ENCODE measurements at regions not wholly inside any gene's neighbourhood (a gene's known extent, or its start where the extent isn't known, plus 50 kb on each side); places are given as distances from the start of the nearest gene placed in this dataset.

DNA sequence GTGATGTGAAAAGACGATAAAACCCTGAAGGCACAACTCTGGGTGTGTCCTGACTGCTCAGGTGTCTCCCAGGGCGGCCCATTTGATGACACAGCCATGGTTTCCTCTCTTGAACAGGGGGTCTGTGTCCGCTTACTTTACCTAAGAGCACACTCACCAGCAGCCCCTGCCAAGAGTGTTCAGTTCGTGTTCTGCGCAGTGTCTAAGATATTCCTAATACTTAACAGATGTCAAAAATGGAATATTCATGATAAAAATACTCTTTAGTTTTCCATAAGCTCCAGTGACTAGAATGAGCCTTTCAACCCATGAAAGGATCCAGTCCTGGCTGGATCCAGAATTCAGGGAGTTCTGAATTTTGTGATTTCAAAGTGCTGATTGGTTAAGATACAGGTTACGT is 492.4 kb downstream of the TNS3 start:
- no peak for TF ChIP-seq EZH2 (IDR thresholded peaks at IDR 0.05; ENCODE audit: low read depth, unreplicated experiment)
- TF ChIP-seq ZNF331 (CRISPR knock-in tag; IDR thresholded peaks at IDR 0.05; ENCODE audit: low read depth), result no peak
- TF ChIP-seq ETS1 (IDR thresholded peaks at IDR 0.05), result no peak
- TF ChIP-seq STAT1 (IDR thresholded peaks at IDR 0.05; ENCODE audit: unreplicated experiment), result no peak
- TF ChIP-seq EZH2phosphoT487 (IDR thresholded peaks at IDR 0.05; ENCODE audit: unreplicated experiment), result no peak
- no peak for TF ChIP-seq ZNF462 (CRISPR knock-in tag; IDR thresholded peaks at IDR 0.05)
- no peak for TF ChIP-seq POLR2AphosphoS5 (IDR thresholded peaks at IDR 0.05; ENCODE audit: low read depth)
- TF ChIP-seq CREB1 (CRISPR knock-in tag; IDR thresholded peaks at IDR 0.05; ENCODE audit: low read depth), result no peak
- no peak for TF ChIP-seq REST (IDR thresholded peaks at IDR 0.05; ENCODE audit: unreplicated experiment)
- no peak for TF ChIP-seq NANOG (IDR thresholded peaks at IDR 0.05; ENCODE audit: borderline replicate concordance)
- no peak for TF ChIP-seq ZNF114 (CRISPR knock-in tag; IDR thresholded peaks at IDR 0.05)
- no peak for TF ChIP-seq CTCF (conservative IDR thresholded peaks at IDR 0.05; ENCODE audit: low read depth in 2 of 2)
- no peak for TF ChIP-seq JUNB (IDR thresholded peaks at IDR 0.05; ENCODE audit: unreplicated experiment)
- no peaks in the 10 kb centered on the region for H3K9me3 Mint-ChIP-seq
- Histone ChIP-seq H3K27ac (ENCODE audit: low read depth) (no peak overlapping the region), H3K36me3 (ENCODE audit: insufficient read depth) (no peaks in the 10 kb centered on the region), H3F3A (replicated peaks; ENCODE audit: low read depth) (no peaks in the 10 kb centered on the region), H3K79me2 (replicated peaks; ENCODE audit: insufficient read depth) (no peaks in the 10 kb centered on the region), H4K20me1 (replicated peaks; ENCODE audit: insufficient read depth) (no peaks in the 10 kb centered on the region), H3K4me1 (ENCODE audit: insufficient read depth) (no peaks in the 10 kb centered on the region), H3K9me2 (ENCODE audit: insufficient read depth) (0 out of 2 replicates have a peak, but pooled peaks cover 3% of the 10 kb centered on the region), H2AFZ (no peak overlapping the region), H3K4me3 (no peak overlapping the region), H3K4me2 (no peak overlapping the region), H3K27me3 (ENCODE audit: insufficient read depth) (no peaks in the 10 kb centered on the region)
- H3K27ac Mint-ChIP-seq, result no peak overlapping the region
- H3K36me3 Mint-ChIP-seq (ENCODE audit: low read depth), result no peaks in the 10 kb centered on the region
- peaks cover 8% of the 10 kb centered on the region for H3K27me3 Mint-ChIP-seq (ENCODE audit: insufficient read depth, low read depth, poor library complexity)
- no peak overlapping the region for H3K4me3 Mint-ChIP-seq
- no peak for DNase-seq (ENCODE audit: low spot score)
- ATAC-seq, result no peak
- no peaks in the 10 kb centered on the region for H3K4me1 Mint-ChIP-seq
